ENCODE measurements at regions not wholly inside any gene's neighbourhood (a gene's known extent, or its start where the extent isn't known, plus 50 kb on each side); places are given as distances from the start of the nearest gene placed in this dataset.

GRCh38 chrX:145923376-145923775, 105.7 kb downstream of the SLITRK2 start:
- Histone ChIP-seq H3K9me3 (ENCODE audit: insufficient read depth, low read length) (no peaks in the 10 kb centered on the region), H3K36me3 (replicated peaks; ENCODE audit: low read depth, low read length) (no peaks in the 10 kb centered on the region), H4K20me1 (ENCODE audit: insufficient read depth, low read length) (no peaks in the 10 kb centered on the region), H3K27ac (ENCODE audit: low read length) (no peak overlapping the region), H3K9ac (ENCODE audit: low read length) (no peak overlapping the region), H3K4me2 (ENCODE audit: low read length) (no peak overlapping the region), H3K79me2 (ENCODE audit: low read length) (no peaks in the 10 kb centered on the region), H3K27me3 (ENCODE audit: low read depth, low read length) (no peaks in the 10 kb centered on the region), H3K4me1 (ENCODE audit: low read length) (peaks cover 2% of the 10 kb centered on the region; the same call in 1 of the 2 replicates), H3K4me3 (ENCODE audit: low read length) (no peak overlapping the region), H2AFZ (ENCODE audit: low read depth, low read length) (no peak overlapping the region)
- TF ChIP-seq EZH2phosphoT487 (IDR thresholded peaks at IDR 0.05; ENCODE audit: low read depth) = no peak

- Histone ChIP-seq H4K20me1 (ENCODE audit: insufficient read depth, low read length) (no peaks in the 10 kb centered on the region), H3K9me3 (ENCODE audit: insufficient read depth, low read length) (no peaks in the 10 kb centered on the region), H3K4me2 (ENCODE audit: low read length) (no peak overlapping the region), H3K4me1 (ENCODE audit: low read length) (no peaks in the 10 kb centered on the region), H3K27me3 (ENCODE audit: low read depth, low read length) (no peaks in the 10 kb centered on the region), H3K79me2 (ENCODE audit: low read length) (no peaks in the 10 kb centered on the region), H3K36me3 (replicated peaks; ENCODE audit: low read depth, low read length) (no peaks in the 10 kb centered on the region), H3K27ac (ENCODE audit: low read length) (no peak overlapping the region), H3K9ac (ENCODE audit: low read length) (no peak overlapping the region), H2AFZ (ENCODE audit: low read depth, low read length) (no peak overlapping the region), H3K4me3 (ENCODE audit: low read length) (no peak overlapping the region)
- TF ChIP-seq CTCF (IDR thresholded peaks at IDR 0.05; ENCODE audit: low read depth, low read length) (no peak), EZH2phosphoT487 (IDR thresholded peaks at IDR 0.05; ENCODE audit: low read depth) (no peak)
Measured at GRCh38 chrX:145936769-145937168, 119.1 kb downstream of the SLITRK2 start.

- no peaks in the 10 kb centered on the region; the same call in 1 of the 2 replicates for H3K4me1 ChIP-seq (ENCODE audit: low read length)
Measured at GRCh38 chrX:145949056-145949455, 131.4 kb downstream of the SLITRK2 start.

GRCh38 chrX:145953628-145954027, 136.0 kb downstream of the SLITRK2 start:
- H3K9ac ChIP-seq (ENCODE audit: low read length) = no peak overlapping the region
- no peak overlapping the region for H2AFZ ChIP-seq (ENCODE audit: low read depth, low read length)
- H3K27me3 ChIP-seq (ENCODE audit: low read depth, low read length) = no peaks in the 10 kb centered on the region
- H3K4me3 ChIP-seq (ENCODE audit: low read length) = no peak overlapping the region
- no peaks in the 10 kb centered on the region; the same call in 1 of the 2 replicates for H3K4me1 ChIP-seq (ENCODE audit: low read length)
- no peaks in the 10 kb centered on the region for H4K20me1 ChIP-seq (ENCODE audit: insufficient read depth, low read length)
- no peaks in the 10 kb centered on the region for H3K9me3 ChIP-seq (ENCODE audit: insufficient read depth, low read length)
- no peak overlapping the region for H3K27ac ChIP-seq (ENCODE audit: low read length)
- TF ChIP-seq EZH2phosphoT487 (IDR thresholded peaks at IDR 0.05; ENCODE audit: low read depth) = no peak
- no peak for TF ChIP-seq CTCF (IDR thresholded peaks at IDR 0.05; ENCODE audit: low read depth, low read length)
- no peaks in the 10 kb centered on the region for H3K36me3 ChIP-seq (replicated peaks; ENCODE audit: low read depth, low read length)
- no peaks in the 10 kb centered on the region for H3K79me2 ChIP-seq (ENCODE audit: low read length)
- no peak overlapping the region for H3K4me2 ChIP-seq (ENCODE audit: low read length)

More at GRCh38 chrX:145949056-145949455, 131.4 kb downstream of the SLITRK2 start:
- no peak overlapping the region for H3K27ac ChIP-seq (ENCODE audit: low read length)
- no peaks in the 10 kb centered on the region for H3K36me3 ChIP-seq (replicated peaks; ENCODE audit: low read depth, low read length)
- H4K20me1 ChIP-seq (ENCODE audit: insufficient read depth, low read length) = no peaks in the 10 kb centered on the region
- H3K9me3 ChIP-seq (ENCODE audit: insufficient read depth, low read length) = no peaks in the 10 kb centered on the region
- TF ChIP-seq CTCF (IDR thresholded peaks at IDR 0.05; ENCODE audit: low read depth, low read length) (no peak), EZH2phosphoT487 (IDR thresholded peaks at IDR 0.05; ENCODE audit: low read depth) (no peak)
- H3K79me2 ChIP-seq (ENCODE audit: low read length) = no peaks in the 10 kb centered on the region
- no peak overlapping the region for H3K9ac ChIP-seq (ENCODE audit: low read length)
- no peak overlapping the region for H2AFZ ChIP-seq (ENCODE audit: low read depth, low read length)
- peak overlapping the region; percentile 36 for H3K4me2 ChIP-seq (ENCODE audit: low read length)
- H3K27me3 ChIP-seq (ENCODE audit: low read depth, low read length) = no peaks in the 10 kb centered on the region
- no peak overlapping the region for H3K4me3 ChIP-seq (ENCODE audit: low read length)
